ENCODE measurements at regions not wholly inside any gene's neighbourhood (a gene's known extent, or its start where the extent isn't known, plus 50 kb on each side); places are given as distances from the start of the nearest gene placed in this dataset.

DNA sequence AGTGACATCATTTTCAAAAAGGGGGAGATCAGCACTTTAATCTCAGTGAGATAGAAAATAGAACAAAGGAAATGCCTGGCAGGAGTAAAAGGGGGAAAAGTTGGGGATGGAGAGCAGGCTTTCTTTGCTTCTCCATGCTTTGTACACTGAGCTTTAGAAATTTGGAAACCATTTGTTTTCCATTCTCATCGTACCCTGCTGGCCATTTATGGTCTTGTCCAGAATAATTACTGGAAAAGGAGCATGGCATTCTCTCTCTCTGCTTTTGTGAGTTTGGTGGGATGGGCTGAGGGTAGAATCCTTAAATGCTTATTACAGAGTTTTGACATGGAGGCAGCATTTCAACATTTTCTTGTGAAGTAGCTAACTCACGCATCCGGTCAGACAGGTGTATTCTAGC lies 104.4 kb upstream of the FLRT2 start:
- TF ChIP-seq, protein P1, sequence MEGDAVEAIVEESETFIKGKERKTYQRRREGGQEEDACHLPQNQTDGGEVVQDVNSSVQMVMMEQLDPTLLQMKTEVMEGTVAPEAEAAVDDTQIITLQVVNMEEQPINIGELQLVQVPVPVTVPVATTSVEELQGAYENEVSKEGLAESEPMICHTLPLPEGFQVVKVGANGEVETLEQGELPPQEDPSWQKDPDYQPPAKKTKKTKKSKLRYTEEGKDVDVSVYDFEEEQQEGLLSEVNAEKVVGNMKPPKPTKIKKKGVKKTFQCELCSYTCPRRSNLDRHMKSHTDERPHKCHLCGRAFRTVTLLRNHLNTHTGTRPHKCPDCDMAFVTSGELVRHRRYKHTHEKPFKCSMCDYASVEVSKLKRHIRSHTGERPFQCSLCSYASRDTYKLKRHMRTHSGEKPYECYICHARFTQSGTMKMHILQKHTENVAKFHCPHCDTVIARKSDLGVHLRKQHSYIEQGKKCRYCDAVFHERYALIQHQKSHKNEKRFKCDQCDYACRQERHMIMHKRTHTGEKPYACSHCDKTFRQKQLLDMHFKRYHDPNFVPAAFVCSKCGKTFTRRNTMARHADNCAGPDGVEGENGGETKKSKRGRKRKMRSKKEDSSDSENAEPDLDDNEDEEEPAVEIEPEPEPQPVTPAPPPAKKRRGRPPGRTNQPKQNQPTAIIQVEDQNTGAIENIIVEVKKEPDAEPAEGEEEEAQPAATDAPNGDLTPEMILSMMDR (IDR thresholded peaks at IDR 0.05): no peak
- TF ChIP-seq POLR2AphosphoS5 (IDR thresholded peaks at IDR 0.05) (no peak), EP300 (IDR thresholded peaks at IDR 0.05) (no peak), POLR2A (IDR thresholded peaks at IDR 0.05) (no peak)

Measured in upper lobe of left lung (tissue), 4 donors.